Prostate gland (tissue), 2 donors: ENCODE measurements at regions not wholly inside any gene's neighbourhood (a gene's known extent, or its start where the extent isn't known, plus 50 kb on each side); places are given as distances from the start of the nearest gene placed in this dataset.

Experiments used
- CTCF ChIP-seq, 4 experiments: fragments of 200-600 bp in 2 of 4; fragments of 450-650 bp in 2 of 4; sonication (generic) in 2 of 4; IDR thresholded peaks; 1 replicate in 3 of 4; 2 replicates in 1 of 4; pipeline ENCODE4 v1.5.1; 2016 to 2019; ENCODE audit warnings: antibody characterized with exemption in 4 of 4, mild to moderate bottlenecking in 2 of 4, moderate library complexity in 2 of 4
- POLR2A ChIP-seq: fragments of 450-650 bp; IDR thresholded peaks from one replicate; pipeline ENCODE4 v1.6.1; 2016; ENCODE audit warnings: antibody characterized with exemption, mild to moderate bottlenecking

GRCh38 chr2:145845923-145846322 lies 1326.0 kb upstream of the ZEB2 start:
- TF ChIP-seq CTCF (IDR thresholded peaks at IDR 0.05) (no peak), POLR2A (no peak)
